ENCODE measurements at regions not wholly inside any gene's neighbourhood (a gene's known extent, or its start where the extent isn't known, plus 50 kb on each side); places are given as distances from the start of the nearest gene placed in this dataset.

DNA sequence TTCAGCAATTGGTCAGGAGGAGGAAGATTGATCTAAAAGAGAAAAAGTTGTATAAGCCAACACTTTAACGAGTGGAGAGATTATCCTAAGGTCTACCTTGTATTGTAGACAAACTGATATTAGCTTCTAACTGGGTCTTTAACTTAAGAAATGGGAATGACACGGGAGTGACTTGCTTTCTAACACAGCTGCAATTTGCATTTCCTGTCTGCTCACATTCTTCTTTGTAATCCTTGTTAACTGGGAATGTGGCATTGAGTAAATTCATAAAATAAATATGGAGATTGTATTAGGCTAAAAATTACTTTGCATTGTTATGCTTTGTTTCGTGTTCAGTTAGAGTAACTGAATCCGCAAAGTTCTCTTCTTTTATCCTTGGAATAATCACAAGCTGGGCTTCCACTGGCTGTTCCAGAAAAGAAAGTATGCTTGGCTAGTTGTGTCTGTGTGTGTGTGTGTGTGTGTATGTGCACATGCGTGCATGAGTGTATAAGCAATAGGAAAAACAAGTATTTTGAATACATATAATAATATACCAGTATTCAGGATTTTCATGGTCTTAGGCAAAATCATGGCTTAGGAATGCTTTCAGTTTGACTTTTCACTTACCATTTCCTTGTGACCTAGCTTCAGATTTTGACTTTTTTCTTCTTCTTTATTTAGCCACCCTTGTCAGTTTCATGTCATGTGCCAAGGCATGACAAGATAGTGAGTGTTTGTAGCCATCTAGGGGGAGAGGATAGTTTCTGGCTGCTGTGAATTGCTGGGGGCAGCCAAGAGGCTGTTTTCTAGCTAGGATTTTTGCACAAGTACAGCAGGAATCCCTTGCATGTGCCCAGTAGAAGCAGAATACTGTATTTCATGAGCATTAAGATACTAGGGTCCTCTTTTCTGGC is 54.5 kb upstream of the FZD8 start:
- intact Hi-C loops (cut with DNase I): no loop called here
- no peaks in the 10 kb centered on the region for H3K27me3 ChIP-seq
- TF ChIP-seq, protein P1, sequence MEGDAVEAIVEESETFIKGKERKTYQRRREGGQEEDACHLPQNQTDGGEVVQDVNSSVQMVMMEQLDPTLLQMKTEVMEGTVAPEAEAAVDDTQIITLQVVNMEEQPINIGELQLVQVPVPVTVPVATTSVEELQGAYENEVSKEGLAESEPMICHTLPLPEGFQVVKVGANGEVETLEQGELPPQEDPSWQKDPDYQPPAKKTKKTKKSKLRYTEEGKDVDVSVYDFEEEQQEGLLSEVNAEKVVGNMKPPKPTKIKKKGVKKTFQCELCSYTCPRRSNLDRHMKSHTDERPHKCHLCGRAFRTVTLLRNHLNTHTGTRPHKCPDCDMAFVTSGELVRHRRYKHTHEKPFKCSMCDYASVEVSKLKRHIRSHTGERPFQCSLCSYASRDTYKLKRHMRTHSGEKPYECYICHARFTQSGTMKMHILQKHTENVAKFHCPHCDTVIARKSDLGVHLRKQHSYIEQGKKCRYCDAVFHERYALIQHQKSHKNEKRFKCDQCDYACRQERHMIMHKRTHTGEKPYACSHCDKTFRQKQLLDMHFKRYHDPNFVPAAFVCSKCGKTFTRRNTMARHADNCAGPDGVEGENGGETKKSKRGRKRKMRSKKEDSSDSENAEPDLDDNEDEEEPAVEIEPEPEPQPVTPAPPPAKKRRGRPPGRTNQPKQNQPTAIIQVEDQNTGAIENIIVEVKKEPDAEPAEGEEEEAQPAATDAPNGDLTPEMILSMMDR (IDR thresholded peaks at IDR 0.05): no peak
- TF ChIP-seq POLR2AphosphoS5 (IDR thresholded peaks at IDR 0.05) (no peak), POLR2A (IDR thresholded peaks at IDR 0.05) (no peak), EP300 (IDR thresholded peaks at IDR 0.05) (no peak)
- 62 to 72% methylated on average over 5 of the region's 5 CpGs for WGBS, 2 donors
- H3K9me3 ChIP-seq: no peaks in the 10 kb centered on the region
- no peak for DNase-seq
- H3K4me1 ChIP-seq: peaks cover 0 to 5% (median 0%) of the 10 kb centered on the region in 4 donors
- H3K36me3 ChIP-seq: no peaks in the 10 kb centered on the region
- H3K4me3 ChIP-seq: no peak overlapping the region
- H3K27ac ChIP-seq: no peak overlapping the region

- intact Hi-C loops (cut with DNase I): no loop called here
- 94 to 97% methylated on average over 6 of the region's 6 CpGs for WGBS, 2 donors
- Histone ChIP-seq H3K4me1 (peaks cover 0 to 1% (median 0%) of the 10 kb centered on the region in 4 donors), H3K27ac (no peak overlapping the region), H3K27me3 (no peaks in the 10 kb centered on the region), H3K4me3 (no peak overlapping the region), H3K36me3 (no peaks in the 10 kb centered on the region), H3K9me3 (no peaks in the 10 kb centered on the region)
- no peak for DNase-seq
- no peak for TF ChIP-seq EP300 (IDR thresholded peaks at IDR 0.05)
- no peak for TF ChIP-seq POLR2AphosphoS5 (IDR thresholded peaks at IDR 0.05)
- TF ChIP-seq, protein P1 (IDR thresholded peaks at IDR 0.05): no peak
- no peak for TF ChIP-seq POLR2A (IDR thresholded peaks at IDR 0.05)
These were observed 51.7 kb upstream of the FZD8 start for GRCh38 chr10:35693800-35694199.

Small RNA genes in the stretch of these regions (small RNA-seq; reads per million reads assigned to genes)
- gene RF00019 (0 reads per million in 3 donors), gene RF00561 (0 reads per million in 3 donors)
